ENCODE measurements at regions not wholly inside any gene's neighbourhood (a gene's known extent, or its start where the extent isn't known, plus 50 kb on each side); places are given as distances from the start of the nearest gene placed in this dataset.

DNA sequence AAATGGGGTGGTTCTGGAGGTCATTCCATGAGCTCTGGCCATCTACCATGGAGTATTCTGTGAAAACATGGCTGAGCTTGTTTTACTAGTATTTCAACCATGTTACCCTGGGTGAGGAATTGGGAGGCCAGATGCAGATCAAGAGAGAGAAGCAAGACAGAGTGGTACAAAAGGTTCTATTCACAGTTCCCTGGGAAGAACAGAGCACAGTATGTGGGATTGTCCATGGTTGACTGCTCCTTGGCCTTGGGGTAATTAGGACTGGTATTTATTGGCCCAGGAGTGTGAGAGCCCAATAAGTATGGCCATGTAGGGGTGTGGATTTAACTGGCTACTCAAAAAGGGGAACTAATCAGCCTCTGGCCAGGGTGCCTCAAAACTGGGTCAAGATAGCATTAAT, 239.7 kb upstream of the GATB start:
- TF ChIP-seq, protein P1, sequence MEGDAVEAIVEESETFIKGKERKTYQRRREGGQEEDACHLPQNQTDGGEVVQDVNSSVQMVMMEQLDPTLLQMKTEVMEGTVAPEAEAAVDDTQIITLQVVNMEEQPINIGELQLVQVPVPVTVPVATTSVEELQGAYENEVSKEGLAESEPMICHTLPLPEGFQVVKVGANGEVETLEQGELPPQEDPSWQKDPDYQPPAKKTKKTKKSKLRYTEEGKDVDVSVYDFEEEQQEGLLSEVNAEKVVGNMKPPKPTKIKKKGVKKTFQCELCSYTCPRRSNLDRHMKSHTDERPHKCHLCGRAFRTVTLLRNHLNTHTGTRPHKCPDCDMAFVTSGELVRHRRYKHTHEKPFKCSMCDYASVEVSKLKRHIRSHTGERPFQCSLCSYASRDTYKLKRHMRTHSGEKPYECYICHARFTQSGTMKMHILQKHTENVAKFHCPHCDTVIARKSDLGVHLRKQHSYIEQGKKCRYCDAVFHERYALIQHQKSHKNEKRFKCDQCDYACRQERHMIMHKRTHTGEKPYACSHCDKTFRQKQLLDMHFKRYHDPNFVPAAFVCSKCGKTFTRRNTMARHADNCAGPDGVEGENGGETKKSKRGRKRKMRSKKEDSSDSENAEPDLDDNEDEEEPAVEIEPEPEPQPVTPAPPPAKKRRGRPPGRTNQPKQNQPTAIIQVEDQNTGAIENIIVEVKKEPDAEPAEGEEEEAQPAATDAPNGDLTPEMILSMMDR (conservative IDR thresholded peaks at IDR 0.05 in 1 of 2, IDR thresholded peaks at IDR 0.05 in 1 of 2; ENCODE audit: extremely low read depth in 1 of 2, insufficient read depth in 1 of 2, low read depth in 1 of 2, low read length in 2 of 2) = no peak
- TF ChIP-seq EZH2 (IDR thresholded peaks at IDR 0.05; ENCODE audit: borderline replicate concordance, low read length) = no peak
